GM19240 (cell line): ENCODE measurements at regions not wholly inside any gene's neighbourhood (a gene's known extent, or its start where the extent isn't known, plus 50 kb on each side); places are given as distances from the start of the nearest gene placed in this dataset.
A peak's percentile ranks its signal among the peaks of the same experiment; 100 is the strongest.

Experiments
- DNase-seq: peaks from one replicate; pipeline ENCODE4 v3.0.0; 2011; ENCODE audit warnings: low spot score; ENCODE audit not compliant: insufficient read length

DNA sequence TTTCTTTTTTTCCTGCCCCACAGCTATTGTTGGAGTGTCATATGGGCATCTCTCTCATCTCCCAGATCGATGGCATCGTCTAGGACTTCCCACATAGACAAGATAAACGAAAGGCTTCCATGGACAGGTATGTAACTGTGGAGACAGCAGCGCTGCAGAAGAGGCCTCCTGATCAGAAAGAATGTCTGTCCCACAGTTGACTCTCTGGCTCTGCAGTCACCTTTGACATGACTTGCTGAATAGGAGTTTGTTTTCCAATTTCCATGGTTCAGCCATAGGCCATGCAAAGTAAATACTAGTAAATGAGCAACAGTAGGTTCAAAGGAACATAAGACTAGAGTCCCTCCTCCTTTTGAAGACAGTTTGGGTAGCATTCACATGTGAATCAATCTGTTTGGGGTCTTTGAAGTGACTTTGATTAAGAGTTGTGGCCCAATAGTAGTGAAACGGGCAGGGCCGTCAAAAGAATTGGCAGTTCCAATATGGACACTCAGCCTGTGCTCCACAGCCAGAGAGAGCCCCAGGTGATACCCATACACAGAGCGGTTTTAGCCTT lies 134.7 kb upstream of the IFNGR1 start:
- no peak for DNase-seq

DNA sequence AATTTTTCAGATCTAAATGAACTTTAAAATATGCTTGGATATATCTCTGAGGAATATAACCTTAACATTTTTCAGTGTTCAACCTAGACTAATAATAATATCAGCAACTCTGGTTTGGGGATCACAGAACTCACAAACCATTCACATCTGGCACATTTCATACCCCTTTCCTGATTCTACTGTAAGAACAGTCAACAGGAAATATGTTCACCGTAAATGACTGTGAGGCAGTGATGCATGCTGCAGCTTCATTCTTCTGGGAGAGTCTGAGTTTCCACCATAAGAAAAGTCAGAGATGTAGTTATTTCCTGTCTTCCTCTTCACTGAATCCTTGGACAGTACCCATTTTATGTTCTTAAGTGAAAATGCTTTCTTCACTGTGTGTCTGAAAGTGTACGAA lies 134.2 kb upstream of the IFNGR1 start:
- DNase-seq = no peak

DNA sequence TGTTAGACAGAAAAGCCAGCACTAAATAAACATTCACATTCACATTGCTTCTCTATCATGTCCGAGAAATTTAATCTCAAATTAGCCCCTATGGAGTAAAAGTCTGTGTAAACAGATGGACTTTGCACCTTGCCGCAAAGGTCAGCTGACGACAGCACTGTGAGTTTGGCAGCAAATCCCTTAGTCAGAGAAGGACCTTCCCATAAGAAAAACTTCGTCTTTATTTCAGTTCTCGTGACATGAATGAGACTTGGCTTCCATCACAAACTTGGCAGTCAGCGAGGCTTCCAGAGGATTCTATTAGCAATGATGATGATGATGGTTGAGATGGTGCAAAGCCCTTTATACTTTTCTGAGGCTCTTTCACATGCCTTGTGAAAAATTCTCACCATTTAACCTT lies 133.7 kb upstream of the IFNGR1 start:
- no peak for DNase-seq

DNA sequence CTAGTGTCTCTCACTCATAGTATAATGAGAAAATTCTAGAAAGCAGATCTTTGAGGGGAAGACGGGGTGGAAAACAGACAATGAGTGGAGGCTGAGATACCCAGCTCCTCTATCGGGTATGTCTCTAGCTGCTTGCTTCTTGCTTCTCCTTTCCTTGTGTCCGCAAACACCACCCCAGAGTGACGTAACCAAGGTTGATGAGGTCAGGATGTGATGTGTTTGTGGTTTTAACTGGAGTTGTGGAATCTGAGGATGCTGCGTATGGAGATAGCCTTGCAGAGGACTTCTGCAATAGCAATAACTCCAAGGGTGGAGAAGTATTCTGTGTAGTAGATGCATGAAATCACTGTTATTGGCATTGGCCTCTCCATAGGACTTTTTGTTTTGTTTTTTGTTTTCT lies 132.7 kb upstream of the IFNGR1 start:
- no peak for DNase-seq

DNA sequence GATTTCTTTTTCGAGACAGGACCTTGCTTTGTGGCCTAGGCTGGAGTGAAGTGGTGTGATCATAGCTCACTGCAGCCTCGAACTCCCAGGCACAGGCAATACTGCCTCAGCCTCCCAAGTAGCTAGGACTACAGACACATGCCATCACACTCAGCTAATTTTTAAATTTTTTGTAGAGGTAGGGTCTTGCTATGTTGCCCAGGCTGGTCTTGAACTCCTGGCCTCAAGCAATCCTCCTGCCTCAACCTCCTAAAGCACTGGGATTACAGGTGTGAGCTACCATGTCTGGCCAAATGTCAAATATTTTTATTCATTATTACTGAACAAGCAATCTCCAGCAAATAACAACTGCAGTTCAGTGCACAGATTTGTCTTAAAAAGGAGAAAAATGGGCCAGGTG lies 131.7 kb upstream of the IFNGR1 start:
- DNase-seq = no peak

DNA sequence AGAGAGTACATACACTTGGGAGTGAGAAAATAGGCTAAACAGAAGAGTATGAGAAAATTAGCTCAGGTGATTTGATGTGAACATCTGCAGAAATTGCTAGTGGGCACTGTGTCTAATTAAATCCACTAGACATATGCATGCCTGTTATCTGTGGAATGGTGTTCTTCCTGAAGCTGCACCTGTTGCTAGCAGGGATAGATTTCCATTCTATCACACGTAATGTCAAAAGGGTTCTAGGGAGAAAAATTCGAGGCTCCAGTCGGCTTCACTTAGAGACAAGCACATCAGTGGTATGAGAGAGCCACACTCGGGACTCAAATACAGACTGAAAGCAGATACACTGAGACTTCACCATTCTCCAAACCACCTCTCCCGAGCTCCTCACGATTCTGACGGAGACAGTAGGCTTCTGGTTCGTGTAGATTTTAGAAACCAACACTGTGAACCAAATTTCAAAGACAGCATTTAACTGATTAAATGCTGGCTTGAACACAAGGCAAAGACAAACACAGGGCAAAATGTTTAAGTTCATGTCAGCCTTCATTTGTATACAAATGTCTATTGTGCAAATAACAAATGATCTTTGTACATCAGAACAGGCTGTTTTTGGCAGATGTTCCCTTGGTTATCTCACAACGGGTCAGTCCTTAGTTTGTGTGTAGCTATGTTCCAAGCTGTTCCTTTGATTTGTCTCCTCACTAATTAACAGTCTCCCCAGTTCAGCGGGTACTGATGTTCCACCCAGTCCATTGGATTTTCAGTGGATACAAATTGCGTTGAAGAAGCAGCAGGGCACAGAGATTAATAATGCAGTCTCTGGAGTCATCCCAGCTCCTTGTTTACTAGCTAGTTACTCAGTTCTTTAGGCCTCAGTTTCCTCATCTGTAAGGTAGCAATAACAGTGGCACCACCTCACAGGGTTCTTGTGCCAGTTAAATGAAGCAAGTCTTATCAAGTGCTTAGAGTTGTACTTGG lies 131.0 kb upstream of the IFNGR1 start:
- no peak for DNase-seq

DNA sequence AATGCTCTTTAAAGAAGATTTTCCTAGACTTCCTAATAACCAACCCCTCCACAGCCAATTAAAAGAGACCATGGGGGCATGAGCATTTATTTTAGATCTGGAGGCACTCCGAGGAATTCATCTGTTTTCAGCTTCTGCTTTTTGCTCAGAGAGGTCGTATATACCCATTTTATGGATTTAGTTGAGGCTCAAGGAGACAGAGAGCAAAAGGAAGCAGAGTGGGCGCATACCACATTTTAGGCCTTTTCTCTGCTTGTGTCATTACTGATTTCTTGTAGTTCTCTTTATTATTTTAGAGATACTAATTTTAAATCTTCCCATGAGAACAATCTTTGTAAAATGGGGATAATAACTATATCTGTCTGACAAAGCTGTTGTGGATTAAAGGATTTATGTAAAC lies 129.6 kb upstream of the IFNGR1 start:
- DNase-seq = no peak

DNA sequence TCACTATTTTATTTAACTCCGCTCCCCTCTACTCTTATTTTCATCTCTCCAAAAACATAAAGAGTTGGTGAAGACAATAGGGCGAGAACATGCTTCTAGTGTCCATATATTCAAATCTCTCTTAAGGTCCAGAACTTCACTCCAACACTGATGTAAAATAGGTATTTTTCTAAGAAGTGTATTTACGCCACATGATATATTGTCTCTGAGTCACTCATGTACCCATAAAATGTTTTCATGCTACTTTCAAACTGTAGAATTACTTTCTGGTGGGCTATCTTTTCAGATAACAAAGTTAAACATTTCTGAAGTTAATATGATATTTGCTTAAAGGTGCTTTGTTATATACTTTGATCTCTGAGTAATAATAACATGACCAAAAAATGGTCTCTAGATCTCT lies 124.1 kb upstream of the IFNGR1 start:
- no peak for DNase-seq

DNA sequence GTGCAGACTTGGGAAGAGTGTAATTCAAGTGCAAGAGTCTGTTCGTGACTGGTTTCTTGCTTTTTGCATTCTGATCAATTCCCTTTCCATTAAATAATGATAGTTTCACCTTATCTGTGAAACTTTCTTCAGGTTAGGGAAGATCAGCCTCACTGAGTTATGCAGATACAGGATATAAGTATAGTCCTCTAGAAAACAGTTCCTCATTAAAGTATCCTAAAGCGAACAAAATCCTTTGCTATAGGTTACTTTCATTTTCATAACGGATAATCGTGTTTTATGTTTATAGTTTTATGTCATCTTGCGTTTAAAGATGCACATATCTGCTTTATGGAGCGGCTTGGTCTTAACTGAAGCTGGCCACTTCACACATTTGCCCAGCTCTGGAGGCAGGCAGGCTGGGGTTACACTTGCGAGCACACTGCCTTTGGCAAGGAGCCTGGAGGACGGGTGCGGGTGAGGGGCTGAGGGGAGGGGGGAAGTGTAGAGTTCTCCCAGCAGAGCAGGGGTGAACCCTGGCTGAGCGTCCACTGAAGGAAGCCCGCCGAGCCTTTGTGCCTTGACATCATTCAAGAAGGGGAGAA lies 123.5 kb upstream of the IFNGR1 start:
- no peak for DNase-seq

DNA sequence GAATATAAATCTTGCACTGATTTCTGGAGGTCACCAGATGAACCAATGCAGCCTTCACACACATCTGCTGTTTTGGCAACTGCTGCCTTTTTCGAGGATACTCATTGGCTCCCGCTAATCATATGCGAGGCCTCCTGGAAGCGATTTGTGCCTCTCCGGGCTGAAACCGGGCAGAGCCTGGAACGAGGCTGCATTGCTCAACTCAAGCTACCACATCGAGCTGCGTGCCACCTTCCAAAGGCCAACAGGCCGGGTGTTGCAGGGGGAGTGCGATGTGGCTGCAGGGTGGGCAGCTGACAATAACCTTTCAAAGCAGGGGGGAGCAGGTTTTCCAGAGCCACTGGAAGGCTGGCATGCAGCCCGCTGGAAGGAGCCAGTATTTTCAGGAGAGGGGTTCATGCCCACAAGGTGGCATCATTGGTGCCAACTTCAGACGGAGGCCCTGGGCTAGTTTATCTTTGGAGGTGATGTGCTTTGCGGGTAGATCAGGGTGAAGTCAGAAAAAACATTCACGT lies 122.6 kb upstream of the IFNGR1 start:
- DNase-seq = no peak

DNA sequence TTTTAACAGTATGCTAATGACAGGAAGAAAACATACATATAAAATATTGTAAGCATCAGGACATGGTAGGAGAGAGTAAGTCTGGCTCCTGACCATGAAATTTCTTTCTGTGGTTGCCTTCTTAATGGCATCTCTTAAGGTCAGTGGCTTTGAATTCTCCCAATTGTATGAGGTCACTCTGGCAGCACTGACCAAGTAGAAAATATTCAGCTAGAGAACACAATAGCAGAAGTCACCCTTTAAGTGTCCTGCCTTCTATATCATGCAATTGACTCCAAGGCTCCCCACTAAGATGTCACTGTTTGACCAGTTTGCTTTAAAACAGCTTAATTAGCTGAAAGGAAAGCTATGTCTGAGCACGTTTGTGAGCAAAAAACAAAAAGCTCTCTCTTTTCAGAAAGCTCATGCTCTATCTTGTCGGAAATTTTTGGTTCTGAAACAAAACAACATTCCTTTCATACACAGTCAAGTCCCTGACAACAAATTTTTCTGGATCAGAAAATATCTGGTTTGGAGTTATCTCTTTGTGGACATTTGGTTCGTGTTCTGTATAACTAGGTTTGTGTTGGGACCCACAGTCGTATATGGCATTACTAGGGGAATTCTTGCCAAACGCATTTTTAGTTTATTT lies 120.9 kb upstream of the IFNGR1 start:
- DNase-seq = no peak

DNA sequence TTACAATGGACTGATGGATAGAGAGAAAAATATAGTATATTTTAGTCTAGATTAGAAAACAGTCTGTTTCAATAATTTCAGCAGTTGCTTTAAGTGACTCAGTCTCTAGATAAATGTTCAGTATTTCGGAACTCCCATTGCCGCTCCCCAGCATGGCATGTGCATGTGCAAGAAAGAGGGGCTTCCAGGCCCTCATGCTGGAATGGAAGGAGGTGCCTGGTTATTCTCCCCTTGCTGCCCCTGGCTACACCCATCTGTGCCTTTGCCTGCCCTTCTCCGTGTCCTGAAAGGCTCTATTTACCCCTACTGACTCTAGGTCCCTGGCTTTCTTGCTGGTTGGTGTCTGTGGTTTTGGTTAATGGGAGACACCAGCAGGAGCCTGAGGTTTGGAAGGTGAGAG lies 115.7 kb upstream of the IFNGR1 start:
- DNase-seq = no peak

DNA sequence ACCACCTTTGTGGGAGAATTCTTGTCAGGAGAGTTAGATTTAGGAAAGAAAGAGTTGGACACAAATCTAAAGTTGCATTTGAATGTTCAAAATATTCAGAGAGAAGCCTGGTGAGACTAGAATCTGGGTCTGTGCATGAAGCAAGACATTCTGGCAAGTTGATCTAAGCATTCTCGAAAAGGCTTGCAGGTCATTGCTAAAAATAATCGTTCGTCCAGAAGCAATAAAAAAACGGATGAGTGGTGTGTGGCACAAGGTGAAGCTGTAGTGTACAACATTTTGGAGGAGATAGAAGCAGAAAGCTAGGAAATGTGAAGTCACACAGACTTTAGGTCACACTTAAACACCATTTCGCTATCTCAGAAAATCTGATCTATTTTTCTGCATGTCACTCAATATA lies 114.9 kb upstream of the IFNGR1 start:
- no peak for DNase-seq

DNA sequence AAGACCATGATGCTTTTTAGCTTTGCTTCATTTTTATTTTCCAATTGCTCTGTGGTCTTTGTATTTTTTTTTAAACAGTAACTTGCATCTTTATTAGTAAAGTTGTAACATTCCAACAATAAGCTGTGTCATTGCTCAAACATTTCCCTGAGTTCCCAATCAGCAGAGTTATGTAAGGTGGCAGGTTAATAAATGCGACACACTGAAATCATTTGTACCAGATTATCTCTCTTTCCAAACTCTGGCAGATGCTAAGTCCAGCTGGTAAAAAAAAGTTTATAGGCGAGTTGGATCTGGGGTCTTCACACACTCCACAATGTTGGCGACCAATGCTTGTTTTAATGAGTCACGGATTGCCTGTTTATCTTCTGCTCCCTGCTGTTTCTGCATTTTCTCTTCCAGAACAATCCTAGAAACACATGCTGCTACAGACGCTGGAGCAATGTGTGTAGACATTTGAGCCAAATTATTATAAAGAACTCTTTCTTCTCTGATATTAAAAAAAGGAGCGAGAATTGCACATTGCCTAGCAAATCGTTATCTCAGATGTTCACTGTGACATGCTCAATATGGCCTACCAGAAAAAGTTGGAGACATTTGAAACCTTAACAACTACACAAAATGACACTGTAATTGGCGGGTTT lies 113.6 kb upstream of the IFNGR1 start:
- no peak for DNase-seq

DNA sequence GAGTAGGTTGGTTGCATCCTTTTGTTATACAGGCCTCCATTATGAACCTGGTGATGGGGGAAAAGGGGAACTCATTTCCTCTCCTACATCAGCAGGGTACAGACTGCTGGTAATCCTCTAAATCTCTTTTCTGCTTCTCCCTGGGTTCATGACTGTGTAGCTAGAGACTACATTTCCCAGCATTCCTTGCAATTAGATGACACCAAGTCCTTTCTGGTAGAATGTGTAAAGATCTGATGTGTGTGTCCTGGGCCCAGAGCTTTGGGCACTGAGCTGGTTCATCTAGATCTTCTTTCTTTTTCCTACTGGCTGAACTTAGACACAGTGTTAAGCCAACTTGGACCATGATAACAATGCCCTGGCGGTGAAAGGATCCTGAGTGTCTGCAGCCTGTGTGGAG lies 104.7 kb upstream of the IFNGR1 start:
- DNase-seq = no peak

DNA sequence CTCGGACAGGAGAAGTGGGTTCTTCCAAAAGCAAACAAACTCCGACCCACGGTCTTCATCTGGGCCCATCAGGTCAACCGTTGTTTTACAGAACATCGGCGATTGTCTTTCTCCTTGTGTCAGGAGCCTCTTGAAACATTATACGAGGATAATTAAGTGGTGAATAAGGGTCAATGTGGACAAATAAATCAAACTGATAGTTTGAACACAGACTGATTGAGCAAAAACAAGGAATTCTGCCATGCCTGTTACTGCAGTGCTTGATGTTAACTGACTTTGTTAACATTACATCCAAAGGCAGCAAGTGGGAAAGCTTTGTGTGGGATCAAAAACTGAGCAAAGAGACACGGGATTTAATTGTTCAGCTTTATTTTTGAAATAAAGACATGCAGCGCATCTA lies 101.1 kb upstream of the IFNGR1 start:
- no peak for DNase-seq

DNA sequence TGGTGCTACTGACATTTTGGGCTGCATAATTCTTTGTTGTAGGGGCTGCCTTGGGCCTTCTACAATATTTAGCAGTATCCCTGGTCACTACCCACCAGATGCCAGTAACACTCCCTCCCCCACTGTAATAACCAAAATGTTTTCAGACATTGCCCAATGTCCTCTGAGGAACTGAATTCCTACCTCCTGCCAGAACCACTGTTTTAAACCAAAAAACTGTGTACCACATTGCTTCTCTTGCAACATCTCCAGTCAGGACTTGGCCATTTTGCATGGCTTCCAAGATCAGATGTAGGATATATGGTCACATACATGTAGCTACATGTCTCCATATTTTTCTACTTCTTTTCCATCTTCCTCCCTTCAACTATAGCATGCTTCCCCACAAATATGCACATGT lies 97.4 kb upstream of the IFNGR1 start:
- DNase-seq = no peak

DNA sequence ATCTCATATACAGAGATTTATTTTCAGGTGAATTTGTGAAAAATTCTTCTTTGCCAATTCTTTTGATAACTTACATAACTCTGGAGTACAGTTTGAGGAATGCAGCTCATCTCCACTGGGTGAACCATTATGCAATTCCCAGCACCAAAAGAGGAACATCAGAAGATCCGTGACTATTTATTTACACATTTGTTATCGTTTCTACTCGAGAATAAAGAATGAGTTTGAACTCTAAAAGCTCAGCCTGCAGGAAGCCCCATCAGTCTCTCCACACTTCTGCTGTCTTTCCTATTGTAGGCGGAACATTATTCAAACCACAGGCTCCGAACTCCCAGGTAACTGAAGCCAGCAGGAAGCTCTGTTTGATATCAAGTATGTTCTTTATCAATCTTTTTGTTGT lies 95.9 kb upstream of the IFNGR1 start:
- no peak for DNase-seq

DNA sequence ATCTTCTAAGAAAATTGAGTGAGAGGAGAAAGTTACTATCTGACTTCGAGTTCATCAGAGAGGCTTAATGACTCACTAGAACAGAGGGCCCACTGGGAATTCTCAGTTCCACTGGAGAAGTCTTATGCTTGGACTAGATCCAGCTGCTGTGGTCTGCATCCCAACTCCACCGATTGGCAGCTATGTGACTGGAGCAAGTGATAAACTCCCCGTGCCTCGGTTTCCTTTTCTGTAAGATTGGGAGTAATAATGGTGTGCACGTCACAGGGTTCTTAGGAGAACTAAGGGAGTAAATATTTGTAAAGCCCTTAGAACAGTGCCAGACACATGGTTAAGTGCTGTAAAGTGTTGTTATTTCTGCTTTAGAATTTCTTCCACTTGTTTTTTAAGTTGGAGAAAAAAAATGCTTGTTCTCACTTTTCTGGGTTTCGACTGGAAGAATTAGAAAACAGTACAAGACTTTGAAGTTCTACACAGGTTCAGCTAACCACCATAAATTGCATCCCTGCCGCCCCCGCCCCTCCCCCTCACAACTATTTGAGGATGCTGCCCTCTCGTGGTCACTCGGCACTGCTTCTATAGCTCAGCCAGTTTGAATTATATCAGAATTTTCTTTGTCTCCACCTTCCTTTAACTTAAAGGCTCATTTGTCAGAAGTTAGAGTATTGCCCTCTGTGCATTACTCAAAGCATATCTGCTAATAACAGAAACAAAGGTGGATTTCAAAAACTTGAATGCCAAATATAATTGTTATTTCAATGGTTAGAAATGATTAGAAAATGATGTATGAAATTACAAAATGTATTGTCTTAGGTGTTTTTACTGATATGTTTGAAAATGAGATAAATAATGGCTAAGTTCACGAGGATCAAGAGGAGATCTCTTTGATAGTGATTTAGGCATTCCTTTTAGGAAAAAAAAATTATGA lies 95.0 kb upstream of the IFNGR1 start:
- DNase-seq = peak; percentile 29

DNA sequence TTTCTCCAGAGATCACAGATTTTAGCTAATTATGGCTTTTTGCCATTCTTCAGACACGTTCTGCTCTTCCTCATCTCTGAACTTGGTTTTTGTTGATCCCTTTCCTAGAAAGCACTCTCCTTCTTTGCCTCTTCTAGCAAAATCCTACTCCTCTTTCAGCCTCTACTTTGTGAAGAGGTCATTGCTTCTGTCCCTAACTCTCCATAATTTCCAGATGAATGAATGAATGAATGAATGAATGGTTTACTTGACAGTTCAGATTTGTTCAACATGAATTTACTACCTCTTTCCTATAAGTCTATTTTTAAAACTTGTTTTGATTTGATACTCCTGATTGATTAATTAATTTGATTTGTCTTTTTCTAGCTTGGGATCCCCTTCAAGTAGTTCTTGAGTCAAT lies 94.0 kb upstream of the IFNGR1 start:
- DNase-seq = no peak
